HepG2 (cell line): ENCODE measurements at regions not wholly inside any gene's neighbourhood (a gene's known extent, or its start where the extent isn't known, plus 50 kb on each side); places are given as distances from the start of the nearest gene placed in this dataset.

Experiments
- FOXO1 ChIP-seq: sonication (generic); formaldehyde crosslinking; IDR thresholded peaks from 2 replicates; pipeline ENCODE4 v1.4.0; 2020; ENCODE audit warnings: missing genetic modification reagents
- GATA4 ChIP-seq: sonication (generic); IDR thresholded peaks from 2 replicates; pipeline ENCODE4 v1.6.1; 2016; ENCODE audit warnings: antibody characterized with exemption, low read depth, borderline replicate concordance
- MYNN ChIP-seq: sonication (generic); formaldehyde crosslinking; IDR thresholded peaks from 2 replicates; pipeline ENCODE4 v1.4.0; 2020; ENCODE audit warnings: mild to moderate bottlenecking, low read depth, missing genetic modification reagents
- SMARCC2 ChIP-seq: fragments of 450-650 bp; IDR thresholded peaks from 2 replicates; pipeline ENCODE4 v1.6.1; 2017; ENCODE audit warnings: antibody characterized with exemption, mild to moderate bottlenecking
- TOE1 ChIP-seq: sonication (generic); formaldehyde crosslinking; IDR thresholded peaks from 2 replicates; pipeline ENCODE4 v1.4.0; 2020; ENCODE audit warnings: mild to moderate bottlenecking, missing genetic modification reagents
- ZBTB4 ChIP-seq: sonication (generic); formaldehyde crosslinking; IDR thresholded peaks from 2 replicates; pipeline ENCODE4 v1.4.0; 2020; ENCODE audit warnings: missing genetic modification reagents, mild to moderate bottlenecking, borderline replicate concordance
- ZBTB46 ChIP-seq: sonication (generic); formaldehyde crosslinking; IDR thresholded peaks from 2 replicates; pipeline ENCODE4 v1.4.0; 2020; ENCODE audit warnings: mild to moderate bottlenecking, missing genetic modification reagents, borderline replicate concordance
- ZNF224 ChIP-seq: sonication (generic); formaldehyde crosslinking; IDR thresholded peaks from 2 replicates; pipeline ENCODE4 v1.5.0; 2020; ENCODE audit warnings: mild to moderate bottlenecking, missing genetic modification reagents
- ZNF296 ChIP-seq: sonication (generic); formaldehyde crosslinking; conservative IDR thresholded peaks from 2 replicates; pipeline ENCODE4 v1.5.0; 2020; ENCODE audit warnings: mild to moderate bottlenecking, missing genetic modification reagents
- ZNF441 ChIP-seq: sonication (generic); formaldehyde crosslinking; IDR thresholded peaks from 2 replicates; pipeline ENCODE4 v1.7.0; 2021; ENCODE audit warnings: missing genetic modification reagents, borderline replicate concordance
- ZNF646 ChIP-seq: sonication (generic); formaldehyde crosslinking; IDR thresholded peaks from 2 replicates; pipeline ENCODE4 v1.9.0; 2021; ENCODE audit warnings: mild to moderate bottlenecking, missing genetic modification reagents

GRCh38 chr14:65948302-65948701 is 535.8 kb downstream of the FUT8 start (continued):
- TF ChIP-seq ZNF646 (CRISPR knock-in tag) (no peak), TOE1 (no peak), GATA4 (no peak), ZNF224 (CRISPR knock-in tag) (no peak), ZBTB46 (no peak), ZNF296 (CRISPR knock-in tag) (no peak), ZBTB4 (no peak), FOXO1 (CRISPR knock-in tag) (no peak), SMARCC2 (no peak), MYNN (CRISPR knock-in tag) (no peak), ZNF441 (CRISPR knock-in tag) (no peak)
